ENCODE measurements at regions not wholly inside any gene's neighbourhood (a gene's known extent, or its start where the extent isn't known, plus 50 kb on each side); places are given as distances from the start of the nearest gene placed in this dataset.
"Not testable (repeated sequence)": the region's sequence is repeated elsewhere in the genome, so short reads cannot be mapped to it uniquely, and the experiment has no call there.

GRCh38 chr2:121837591-121837990 lies 82.1 kb downstream of the TSN start:
- intact Hi-C loops (cut with micrococcal nuclease), result no loop called here
- H3K27ac Mint-ChIP-seq (ENCODE audit: low read depth, unreplicated experiment), result no peak overlapping the region
- POLR2A ChIA-PET, result interaction anchor here (0.6 kb wide), 1 partner anchor 50 kb away, joined by 3 read pairs; no protein-coding TSS in a partner anchor
- H3K4me1 Mint-ChIP-seq (ENCODE audit: insufficient read depth, unreplicated experiment), result no peaks in the 10 kb centered on the region
- CTCF ChIA-PET, result interaction anchor here (0.6 to 1.1 kb wide), 2 partner anchors 27 to 102 kb away, joined by 3 read pairs; no protein-coding TSS in a partner anchor
- no peaks in the 10 kb centered on the region for H3K36me3 Mint-ChIP-seq (ENCODE audit: insufficient read depth, unreplicated experiment)
- no peak for DNase-seq (ENCODE audit: unreplicated experiment)
- H3K4me3 Mint-ChIP-seq (ENCODE audit: unreplicated experiment), result no peak overlapping the region
- H3K27me3 Mint-ChIP-seq (ENCODE audit: insufficient read depth, unreplicated experiment), result peaks cover 37% of the 10 kb centered on the region
- no peak for TF ChIP-seq CTCF (IDR thresholded peaks at IDR 0.05; ENCODE audit: unreplicated experiment)
- no TSS peak for BruUV-seq (replicated peaks)
- H3K9me3 Mint-ChIP-seq (ENCODE audit: unreplicated experiment), result peaks cover 7% of the 10 kb centered on the region

GRCh38 chr2:121838551-121838950 lies 83.1 kb downstream of the TSN start:
- Mint-ChIP-seq H3K27ac (ENCODE audit: low read depth, unreplicated experiment) (no peak overlapping the region), H3K4me1 (ENCODE audit: insufficient read depth, unreplicated experiment) (no peaks in the 10 kb centered on the region), H3K9me3 (ENCODE audit: unreplicated experiment) (peaks cover 7% of the 10 kb centered on the region), H3K27me3 (ENCODE audit: insufficient read depth, unreplicated experiment) (peaks cover 46% of the 10 kb centered on the region), H3K4me3 (ENCODE audit: unreplicated experiment) (no peak overlapping the region), H3K36me3 (ENCODE audit: insufficient read depth, unreplicated experiment) (no peaks in the 10 kb centered on the region)
- no peak for TF ChIP-seq CTCF (IDR thresholded peaks at IDR 0.05; ENCODE audit: unreplicated experiment)
- intact Hi-C loops (cut with micrococcal nuclease), result no loop called here
- BruUV-seq (replicated peaks), result no TSS peak
- POLR2A ChIA-PET, result no interaction called here
- CTCF ChIA-PET, result interaction anchor here (0.8 to 1.4 kb wide), 3 partner anchors 13 to 322 kb away, joined by 3 to 5 read pairs (median 3); no protein-coding TSS in a partner anchor
- no peak for DNase-seq (ENCODE audit: unreplicated experiment)

- ChIA-PET CTCF (interaction anchor here (0.9 to 1.4 kb wide), 2 partner anchors 8 to 14 kb away, joined by 3 to 5 read pairs; no protein-coding TSS in a partner anchor), POLR2A (interaction anchor here (0.5 kb wide), 1 partner anchor 105 kb away, joined by 4 read pairs; no protein-coding TSS in a partner anchor)
- no peak overlapping the region for H3K4me3 Mint-ChIP-seq (ENCODE audit: unreplicated experiment)
- H3K27me3 Mint-ChIP-seq (ENCODE audit: insufficient read depth, unreplicated experiment), result peaks cover 56% of the 10 kb centered on the region
- H3K9me3 Mint-ChIP-seq (ENCODE audit: unreplicated experiment), result peaks cover 7% of the 10 kb centered on the region
- no peaks in the 10 kb centered on the region for H3K36me3 Mint-ChIP-seq (ENCODE audit: insufficient read depth, unreplicated experiment)
- intact Hi-C loops (cut with micrococcal nuclease), result no loop called here
- no peaks in the 10 kb centered on the region for H3K4me1 Mint-ChIP-seq (ENCODE audit: insufficient read depth, unreplicated experiment)
- no peak for DNase-seq (ENCODE audit: unreplicated experiment)
- BruUV-seq (replicated peaks), result no TSS peak
- H3K27ac Mint-ChIP-seq (ENCODE audit: low read depth, unreplicated experiment), result no peak overlapping the region
- TF ChIP-seq CTCF (IDR thresholded peaks at IDR 0.05; ENCODE audit: unreplicated experiment), result no peak
These were observed 84.1 kb downstream of the TSN start for GRCh38 chr2:121839584-121839983.

- no peaks in the 10 kb centered on the region for H3K4me1 Mint-ChIP-seq (ENCODE audit: insufficient read depth, unreplicated experiment)
These were observed 93.8 kb downstream of the TSN start for GRCh38 chr2:121849236-121849635.

GRCh38 chr2:121853149-121853548 lies 97.7 kb downstream of the TSN start:
- POLR2A ChIA-PET; DNase-seq (ENCODE audit: unreplicated experiment); H3K27ac Mint-ChIP-seq (ENCODE audit: low read depth, unreplicated experiment); intact Hi-C loops (cut with micrococcal nuclease); H3K4me1 Mint-ChIP-seq (ENCODE audit: insufficient read depth, unreplicated experiment); H3K4me3 Mint-ChIP-seq (ENCODE audit: unreplicated experiment); CTCF ChIA-PET; H3K36me3 Mint-ChIP-seq (ENCODE audit: insufficient read depth, unreplicated experiment); BruUV-seq (replicated peaks): not testable (repeated sequence)
- H3K27me3 Mint-ChIP-seq (ENCODE audit: insufficient read depth, unreplicated experiment), result peaks cover 47% of the 10 kb centered on the region
- H3K9me3 Mint-ChIP-seq (ENCODE audit: unreplicated experiment), result peaks cover 16% of the 10 kb centered on the region

More at GRCh38 chr2:121849236-121849635, 93.8 kb downstream of the TSN start:
- CTCF ChIA-PET, result interaction anchor here (0.6 kb wide), 1 partner anchor 16 kb away, joined by 4 read pairs; no protein-coding TSS in a partner anchor
- Mint-ChIP-seq H3K4me3 (ENCODE audit: unreplicated experiment) (no peak overlapping the region), H3K27me3 (ENCODE audit: insufficient read depth, unreplicated experiment) (peaks cover 17% of the 10 kb centered on the region), H3K9me3 (ENCODE audit: unreplicated experiment) (peaks cover 8% of the 10 kb centered on the region), H3K27ac (ENCODE audit: low read depth, unreplicated experiment) (no peak overlapping the region), H3K36me3 (ENCODE audit: insufficient read depth, unreplicated experiment) (no peaks in the 10 kb centered on the region)
- no TSS peak for BruUV-seq (replicated peaks)
- no peak for DNase-seq (ENCODE audit: unreplicated experiment)
- TF ChIP-seq CTCF (IDR thresholded peaks at IDR 0.05; ENCODE audit: unreplicated experiment), result no peak
- POLR2A ChIA-PET, result no interaction called here
- intact Hi-C loops (cut with micrococcal nuclease), result no loop called here
